Kasumi-1 (cell line): ENCODE measurements at regions not wholly inside any gene's neighbourhood (a gene's known extent, or its start where the extent isn't known, plus 50 kb on each side); places are given as distances from the start of the nearest gene placed in this dataset.
A peak's percentile ranks its signal among the peaks of the same experiment; 100 is the strongest.
"Not testable (repeated sequence)": the region's sequence is repeated elsewhere in the genome, so short reads cannot be mapped to it uniquely, and the experiment has no call there.

ENCODE experiments used
- DNase-seq, 2 experiments: peaks; one replicate each; lab custom pipeline; 2025; lab: John Stamatoyannopoulos, UW

DNA sequence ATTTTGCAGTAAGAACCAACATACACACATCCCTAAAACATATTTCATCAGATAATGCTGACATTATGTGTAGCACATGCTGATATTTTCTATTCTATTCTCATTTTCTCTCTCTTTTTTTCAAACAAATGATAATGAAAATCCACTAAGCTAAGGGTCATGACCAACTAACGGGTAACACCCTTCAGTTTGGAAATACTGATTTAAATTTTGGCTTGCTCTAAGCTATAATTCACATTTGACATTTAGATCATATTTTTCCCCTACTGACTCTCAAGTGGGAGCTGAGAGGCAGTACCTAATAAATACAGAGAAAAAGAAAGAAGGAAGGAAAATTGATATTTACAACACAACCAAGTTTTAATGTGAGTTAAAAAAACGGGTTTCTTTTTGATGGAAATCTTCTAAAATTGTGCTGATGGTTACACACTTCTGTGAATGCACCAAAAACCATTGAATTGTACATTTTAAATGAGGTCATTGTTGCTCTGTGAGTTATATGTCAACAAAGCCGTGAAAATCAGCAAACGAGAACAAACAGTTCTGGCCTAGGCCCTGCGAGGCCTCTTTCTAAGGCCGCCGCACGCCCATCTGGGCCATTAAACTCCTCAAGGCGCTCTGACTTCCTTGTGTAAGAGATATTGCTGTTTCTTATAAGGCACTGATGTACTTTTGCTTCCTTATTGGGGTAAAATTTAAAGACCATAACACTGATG lies 124.2 kb downstream of the GALR1 start:
- DNase-seq = no peak

DNA sequence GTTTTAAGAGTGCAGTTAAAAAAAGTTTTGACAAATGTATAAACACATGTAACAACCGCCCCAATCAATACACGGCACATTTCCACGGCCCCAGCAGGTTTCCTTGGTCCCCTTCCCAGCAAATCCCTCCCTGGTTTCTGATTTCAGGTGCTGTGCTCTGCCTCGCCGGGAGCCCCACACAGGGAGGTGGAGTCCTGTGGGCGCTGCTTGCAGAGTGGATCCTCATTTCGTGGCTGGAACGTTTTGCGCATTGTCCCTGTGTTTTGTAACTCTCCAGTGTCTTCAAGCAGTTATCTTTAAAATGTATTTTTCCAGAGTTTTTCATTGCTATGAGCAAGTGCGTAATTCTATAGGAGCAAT lies 124.8 kb downstream of the GALR1 start:
- no peak for DNase-seq

DNA sequence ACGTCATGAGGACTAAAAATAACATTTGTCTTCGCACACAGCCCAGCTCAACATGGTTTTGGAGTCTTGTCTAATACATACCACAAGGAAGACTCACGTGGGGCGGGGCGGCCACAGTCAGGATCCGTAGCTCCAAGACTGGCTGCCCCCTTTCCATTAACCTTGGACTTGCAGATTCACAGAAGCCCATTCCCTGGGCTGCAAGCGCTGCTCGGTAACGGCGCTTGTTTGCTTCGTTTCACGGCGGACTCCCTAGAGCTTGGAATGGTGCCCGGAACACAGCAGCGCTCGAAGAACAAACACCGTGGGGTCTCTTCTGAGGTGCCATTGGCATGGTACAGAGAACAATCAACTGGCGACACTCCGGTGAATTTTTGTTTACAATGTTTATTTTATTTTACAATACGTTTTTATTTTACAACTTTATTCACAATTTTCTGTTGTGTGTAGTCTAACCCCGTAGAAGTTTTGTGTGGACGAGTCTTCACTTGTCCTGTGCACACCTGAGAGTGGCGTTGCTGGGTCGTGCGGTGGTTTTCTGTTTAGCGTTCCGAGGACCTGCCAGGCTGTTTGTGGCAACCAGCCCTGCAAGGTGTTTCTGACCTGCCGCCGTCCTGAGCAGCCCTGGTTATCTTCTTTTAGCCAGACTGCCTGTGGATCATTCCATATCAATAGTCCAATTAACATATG lies 126.5 kb downstream of the GALR1 start:
- no peak for DNase-seq

DNA sequence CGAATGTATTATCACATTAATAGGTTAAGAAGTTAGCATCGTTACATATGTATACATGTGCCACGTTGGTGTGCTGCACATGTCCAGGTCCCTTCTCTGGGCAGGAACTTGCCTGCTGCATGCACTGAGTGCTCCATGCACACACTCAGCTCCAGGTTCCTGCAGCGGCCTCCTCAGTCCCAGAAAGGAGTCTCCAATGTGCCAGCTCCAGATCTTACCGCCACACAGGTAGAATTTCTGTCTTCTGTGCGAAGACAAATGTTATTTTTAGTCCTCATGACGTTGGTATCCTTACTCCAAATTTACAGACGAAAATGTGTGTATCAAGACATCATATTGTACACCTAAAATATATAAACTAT lies 127.1 kb downstream of the GALR1 start:
- no peak for DNase-seq

DNA sequence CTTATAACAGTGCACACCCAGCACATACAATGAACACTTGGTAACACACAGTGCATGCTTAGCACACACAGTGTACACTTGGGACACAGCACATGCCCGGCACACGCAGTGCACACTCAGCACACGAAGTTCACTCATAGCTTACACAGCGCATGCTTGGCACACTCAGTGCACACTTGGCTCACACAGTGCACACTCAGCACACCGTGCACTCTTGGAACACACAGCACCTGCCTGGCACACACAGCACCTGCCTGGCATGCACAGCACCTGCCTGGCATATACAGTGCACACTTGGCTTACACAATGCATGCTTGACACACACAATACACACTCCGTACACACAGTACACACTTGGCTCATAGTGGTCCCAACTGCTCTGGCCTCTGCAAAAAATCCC lies 128.2 kb downstream of the GALR1 start:
- DNase-seq = no peak

DNA sequence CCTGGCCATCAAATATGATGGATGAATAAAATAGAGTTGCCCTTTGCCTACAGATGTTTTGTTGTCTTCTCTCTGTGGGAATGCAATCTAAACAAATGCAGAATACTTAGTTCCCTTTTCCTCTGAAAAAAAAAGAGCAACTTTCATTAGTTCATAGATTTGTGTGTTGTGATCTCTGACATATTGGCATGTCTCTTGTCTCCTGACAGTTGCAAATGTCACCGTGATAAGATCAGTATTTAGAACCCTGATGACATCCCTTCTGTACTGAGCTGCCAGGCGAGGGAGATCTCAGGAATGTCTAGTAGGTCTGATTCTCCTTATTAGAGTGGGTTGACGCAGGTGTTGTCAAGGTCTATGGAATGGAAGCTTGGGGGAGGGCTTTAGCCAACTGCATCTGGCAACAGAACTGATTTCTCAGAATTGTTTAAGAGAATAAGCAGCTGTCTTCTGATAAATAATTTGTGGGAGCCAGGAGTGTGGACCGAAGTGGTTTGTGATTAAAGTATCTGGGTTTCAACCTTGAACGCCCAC lies 130.4 kb downstream of the GALR1 start:
- DNase-seq = no peak

DNA sequence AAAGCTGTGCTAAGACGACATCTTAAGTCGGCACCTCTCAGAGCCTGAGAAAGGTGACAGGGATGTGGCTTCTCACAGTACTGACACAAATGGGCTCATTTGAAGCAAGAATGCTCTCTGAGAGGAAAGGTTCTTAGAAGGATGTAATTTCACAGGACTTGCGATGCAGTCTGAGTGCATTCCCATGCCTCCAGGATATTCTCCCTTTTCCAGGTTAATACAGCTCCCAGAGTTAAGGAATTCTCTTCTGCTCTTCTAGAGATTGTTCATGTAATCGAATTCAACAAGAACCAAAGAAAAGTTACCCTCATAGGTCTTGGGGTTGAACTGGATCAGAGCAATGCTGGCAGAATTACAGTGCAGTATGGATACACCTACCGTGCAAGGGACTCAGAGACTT lies 131.0 kb downstream of the GALR1 start:
- DNase-seq = no peak

DNA sequence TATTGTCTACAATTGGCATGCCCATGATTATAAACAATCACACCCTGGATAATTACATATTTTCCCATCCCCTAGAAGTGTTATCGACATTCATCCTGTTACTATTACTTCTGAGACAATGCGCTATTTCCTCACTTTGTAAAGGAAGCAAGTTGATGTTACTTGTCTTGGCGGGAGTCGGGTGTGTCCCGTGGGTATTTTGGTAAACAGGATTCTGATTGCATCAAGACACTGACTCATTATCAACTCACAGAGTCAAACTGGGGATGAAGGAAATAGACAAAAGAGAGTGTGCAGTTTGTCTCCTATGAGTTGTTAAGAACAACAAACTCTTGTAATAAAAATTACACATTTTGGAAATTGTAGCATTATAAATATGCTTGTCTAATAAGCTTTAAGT lies 142.7 kb downstream of the GALR1 start:
- no peak for DNase-seq

DNA sequence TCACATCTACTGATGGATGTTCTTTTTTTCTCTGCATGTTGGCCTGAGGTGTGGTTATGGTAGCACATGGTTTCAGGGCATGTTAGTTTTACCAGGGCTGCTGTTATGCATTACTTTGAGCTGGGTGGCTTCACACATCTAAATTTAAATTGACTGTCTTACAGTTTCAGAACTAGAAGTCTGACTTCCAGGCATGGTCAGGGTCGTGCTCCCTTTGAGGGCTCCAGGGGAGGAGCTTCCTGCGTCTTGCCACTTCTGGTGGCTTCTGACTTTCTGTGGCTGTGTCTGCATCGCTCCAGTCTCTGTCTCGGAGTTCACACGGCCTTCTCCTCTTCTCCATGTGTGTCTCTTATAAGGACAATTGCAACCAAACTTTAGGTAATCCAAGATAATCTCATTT lies 143.9 kb downstream of the GALR1 start:
- DNase-seq = no peak

DNA sequence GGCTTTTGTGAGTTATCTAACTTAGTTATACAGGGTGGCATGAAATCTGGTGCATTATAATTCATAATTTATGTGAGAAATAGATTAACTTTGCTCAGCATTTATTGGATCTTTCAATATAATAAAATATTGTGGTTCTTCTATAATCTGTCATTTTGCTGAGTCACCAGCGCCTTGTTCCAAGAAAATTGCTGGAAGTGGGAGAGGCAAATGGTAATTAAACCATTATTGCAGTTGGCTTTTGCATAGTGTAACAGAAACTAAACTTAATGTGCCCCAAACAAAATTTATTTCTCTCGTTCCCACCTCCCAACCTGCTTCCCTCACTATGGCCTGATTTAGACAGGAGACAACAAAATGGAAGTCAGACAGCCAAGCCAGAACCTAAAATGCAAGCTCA lies 146.3 kb downstream of the GALR1 start:
- DNase-seq = no peak

DNA sequence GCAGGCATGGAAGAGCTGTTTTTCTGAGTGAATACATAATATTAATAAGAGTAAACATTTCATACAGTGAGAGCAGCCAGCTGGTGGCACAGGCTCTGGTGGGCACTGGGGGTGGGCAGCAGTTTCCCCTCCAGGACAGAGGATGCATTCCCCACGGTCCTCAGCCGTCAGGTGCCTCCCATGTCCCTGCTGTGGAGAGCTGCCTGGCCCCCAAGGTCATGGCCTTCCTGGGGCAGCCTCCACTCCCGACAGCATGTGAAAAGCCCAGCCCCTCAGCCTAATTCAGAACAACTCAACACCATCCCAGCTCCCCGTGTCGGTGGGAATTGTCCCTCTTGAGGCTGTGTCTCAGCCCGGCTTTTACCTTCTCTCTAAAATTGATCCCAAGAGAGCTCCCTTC lies 147.4 kb downstream of the GALR1 start:
- no peak for DNase-seq

DNA sequence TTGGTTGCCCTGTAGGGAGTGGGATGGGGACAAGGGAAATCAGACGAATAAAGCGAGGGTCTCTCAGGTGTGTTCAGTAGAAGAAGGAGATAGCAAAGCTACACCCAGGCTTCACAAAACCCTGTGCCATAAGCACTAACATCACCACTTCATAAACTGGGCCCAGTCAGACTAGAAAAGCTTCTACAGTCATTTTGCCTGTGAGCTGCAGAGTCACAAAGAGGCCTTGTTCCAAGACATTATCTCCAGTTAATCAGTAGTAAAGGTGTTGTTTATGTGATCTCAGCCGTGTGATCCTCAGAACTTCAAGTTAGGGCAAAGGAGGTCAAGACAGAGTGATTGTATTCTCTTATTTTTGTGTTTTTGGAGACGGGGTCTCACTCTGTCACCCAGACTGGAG lies 148.0 kb downstream of the GALR1 start:
- DNase-seq = no peak

DNA sequence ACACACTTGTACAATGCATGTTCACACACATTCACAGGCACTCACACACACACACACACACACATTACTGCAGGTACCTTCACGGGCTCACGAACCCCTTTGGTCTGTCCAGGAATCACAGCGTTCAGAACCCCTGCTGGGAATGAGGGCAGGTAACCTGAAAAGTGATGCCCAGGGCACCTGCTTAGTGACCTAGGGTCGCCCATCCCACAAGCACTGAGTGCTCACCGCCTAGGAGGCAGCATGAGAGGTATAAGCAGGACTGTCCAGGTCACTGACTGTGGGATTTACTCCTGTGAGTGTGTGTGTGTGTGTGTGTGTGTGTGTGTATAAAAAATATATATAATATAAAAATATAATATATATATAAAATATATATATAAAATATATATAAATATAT lies 150.9 kb downstream of the GALR1 start:
- DNase-seq = no peak

DNA sequence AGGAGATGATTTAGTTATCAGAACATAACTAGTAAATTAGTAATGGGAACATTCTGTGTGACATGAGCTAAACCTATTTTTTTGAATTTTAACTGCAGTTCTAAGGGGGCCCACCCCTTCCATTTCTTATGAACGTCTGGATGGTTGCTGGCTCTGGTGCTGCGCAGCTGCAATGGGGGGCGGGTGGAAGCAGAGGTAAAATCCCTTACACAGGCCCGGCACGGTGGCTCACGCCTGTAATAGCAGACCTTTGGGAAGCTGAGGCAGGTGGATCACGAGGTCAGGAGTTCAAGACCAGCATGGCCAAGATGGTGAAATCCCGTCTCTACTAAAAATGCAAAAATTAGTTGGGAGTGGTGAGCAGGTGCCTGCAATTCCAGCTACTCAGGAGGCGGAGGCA lies 151.5 kb downstream of the GALR1 start:
- no peak for DNase-seq

DNA sequence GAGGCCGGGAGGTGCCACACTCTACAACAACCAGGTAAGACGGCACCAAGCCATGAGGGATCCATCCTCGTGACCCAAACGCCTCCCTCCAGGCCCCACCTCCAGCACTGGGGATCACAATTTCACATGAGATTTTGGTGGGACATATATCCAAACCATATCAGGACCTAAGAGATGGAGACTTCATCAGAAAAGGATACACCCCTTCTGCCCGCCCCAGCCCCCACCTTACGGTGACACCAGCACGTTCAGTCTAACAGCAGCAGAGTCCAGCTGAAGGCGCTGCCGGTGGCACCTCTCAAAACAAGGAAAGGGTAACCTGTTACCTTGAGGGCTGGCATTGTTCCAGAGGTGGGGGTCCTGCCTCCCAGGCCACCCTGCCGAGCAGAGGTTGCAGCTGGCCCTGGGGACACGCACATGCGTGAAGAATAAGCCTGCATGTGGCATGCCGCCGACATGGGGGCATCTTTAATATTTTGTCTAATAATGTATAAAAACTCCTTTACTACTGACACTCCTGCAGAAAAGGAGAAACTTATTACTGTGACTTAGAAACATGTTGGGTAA lies 154.4 kb downstream of the GALR1 start:
- no peak for DNase-seq

DNA sequence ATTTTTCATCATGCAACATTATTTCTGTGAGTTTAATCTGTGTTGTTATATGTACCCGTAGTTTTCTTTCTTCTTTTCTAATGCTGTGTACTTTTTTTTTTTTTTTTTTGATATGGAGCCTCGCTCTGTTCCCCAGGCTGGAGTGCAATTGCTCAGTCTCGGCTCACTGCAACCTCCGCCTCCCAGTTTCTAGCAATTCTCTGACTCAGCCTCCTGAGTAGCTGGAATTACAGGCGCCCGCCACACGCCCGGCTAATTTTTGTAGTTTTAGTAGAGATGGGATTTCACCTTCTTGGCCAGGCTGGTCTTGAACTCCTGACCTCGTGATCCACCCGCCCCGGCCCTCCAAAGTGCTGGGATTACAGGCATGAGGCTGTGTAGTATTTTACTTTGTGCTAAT lies 155.4 kb downstream of the GALR1 start:
- no peak for DNase-seq

DNA sequence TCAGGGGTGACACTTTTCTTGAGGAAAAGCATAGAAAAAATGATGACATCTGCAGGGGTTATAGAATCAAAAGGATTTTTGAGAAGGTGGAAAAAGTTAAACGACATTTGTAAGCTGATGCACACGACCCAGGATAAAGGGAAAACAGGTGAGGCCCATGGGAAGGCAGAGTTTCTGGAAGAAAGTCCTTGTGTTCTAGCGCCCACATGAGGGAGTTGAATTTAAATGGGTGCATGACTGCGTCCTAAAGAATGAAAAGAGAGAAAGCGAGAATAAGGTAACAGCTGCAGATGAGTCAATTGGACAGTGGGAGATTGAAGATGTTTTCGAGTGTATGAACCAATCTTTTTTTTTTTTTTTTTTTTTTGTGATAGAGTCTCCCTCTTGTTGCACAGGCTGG lies 158.1 kb downstream of the GALR1 start:
- no peak for DNase-seq

DNA sequence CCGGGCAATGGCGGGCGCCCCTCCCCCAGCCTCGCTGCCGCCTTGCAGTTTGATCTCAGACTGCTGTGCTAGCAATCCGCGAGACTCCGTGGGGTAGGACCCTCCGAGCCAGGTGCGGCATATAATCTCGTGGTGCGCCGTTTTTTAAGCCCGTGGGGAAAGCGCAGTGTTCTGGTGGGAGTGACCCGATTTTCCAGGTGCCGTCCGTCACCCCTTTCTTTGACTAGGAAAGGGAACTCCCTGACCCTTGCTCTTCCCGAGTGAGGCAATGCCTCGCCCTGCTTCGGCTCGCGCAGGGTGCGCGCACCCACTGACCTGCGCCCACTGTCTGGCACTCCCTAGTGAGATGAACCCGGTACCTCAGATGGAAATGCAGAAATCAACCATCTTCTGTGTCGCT lies 171.9 kb downstream of the GALR1 start:
- DNase-seq = not testable (repeated sequence)

DNA sequence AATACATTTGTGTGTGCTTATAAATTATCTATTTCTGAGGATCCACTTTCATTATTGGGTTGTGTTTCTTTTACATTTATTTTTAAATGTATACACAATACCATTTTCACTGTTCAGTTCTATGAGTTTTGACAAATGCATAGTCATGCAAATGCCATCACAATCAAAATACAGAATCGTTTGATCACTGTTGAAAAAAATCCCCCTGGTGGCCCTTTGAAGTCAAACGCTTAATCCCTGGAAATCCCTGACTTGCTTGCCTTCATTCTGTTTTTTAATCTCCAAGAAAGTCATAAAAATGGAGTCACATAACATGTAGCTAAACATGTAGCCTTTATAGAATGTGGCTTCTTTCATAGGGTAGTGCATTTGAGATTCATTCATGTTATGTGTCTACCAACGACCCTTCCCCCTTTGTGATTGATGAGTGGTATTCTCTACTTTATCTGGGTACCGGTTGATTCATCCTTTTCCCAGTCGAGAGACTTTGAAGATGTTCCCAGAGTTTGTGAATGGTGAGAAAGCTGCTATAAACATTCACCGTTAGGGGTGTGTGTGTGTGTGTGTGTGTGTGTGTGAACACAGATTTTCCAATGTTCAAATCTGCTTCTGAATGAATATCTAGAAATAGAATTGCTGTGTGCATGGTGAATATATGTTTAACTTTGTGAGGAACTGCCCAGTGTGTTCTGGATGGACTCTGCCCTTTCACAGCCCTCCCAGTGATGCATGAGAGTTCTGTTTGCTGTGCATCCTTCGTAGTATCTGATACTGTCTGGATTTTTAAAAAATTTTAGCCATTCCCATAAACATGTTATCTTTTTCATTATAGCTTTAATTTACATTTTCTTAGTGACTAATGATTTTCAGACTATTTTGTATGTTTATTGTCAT lies 173.6 kb downstream of the GALR1 start:
- peak; percentile 1 to 10 for DNase-seq

DNA sequence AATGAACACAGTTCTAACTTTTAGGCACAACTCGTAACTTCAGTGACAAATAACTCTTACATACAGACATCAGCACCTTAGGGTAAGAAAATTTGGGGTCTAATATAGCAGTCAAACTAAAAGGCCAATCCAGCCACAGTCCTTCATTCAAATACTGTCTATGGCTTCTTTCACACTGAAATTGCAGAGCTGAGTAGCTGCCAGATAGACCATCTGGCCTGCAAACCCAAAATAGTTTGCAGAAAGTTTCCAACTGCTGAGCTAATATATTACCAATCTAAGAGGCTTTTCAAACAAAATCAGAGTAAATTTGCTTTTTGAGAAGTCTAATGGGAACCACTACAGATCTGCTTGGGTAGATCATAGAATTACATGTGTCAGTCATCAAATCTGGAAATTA lies 183.4 kb downstream of the GALR1 start:
- DNase-seq = no peak

DNA sequence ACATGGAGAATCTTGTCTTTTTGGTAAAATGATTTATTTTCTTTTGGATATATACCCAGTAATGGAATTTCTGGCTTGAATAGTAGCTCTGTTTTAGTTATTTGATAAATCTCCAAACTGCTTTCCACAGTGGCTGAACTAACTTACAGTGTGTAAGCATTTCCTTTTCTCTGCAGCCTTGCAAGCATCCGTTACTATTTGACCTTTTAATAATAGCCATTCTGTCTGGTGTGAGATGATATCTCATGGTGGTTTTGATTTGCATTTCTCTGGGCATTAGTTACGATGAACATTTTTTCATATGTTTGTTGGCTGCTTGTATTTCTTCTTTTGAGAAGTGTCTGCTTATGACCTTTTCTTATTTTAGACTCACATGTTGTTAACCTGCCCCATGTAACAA lies 190.2 kb downstream of the GALR1 start:
- DNase-seq = no peak

DNA sequence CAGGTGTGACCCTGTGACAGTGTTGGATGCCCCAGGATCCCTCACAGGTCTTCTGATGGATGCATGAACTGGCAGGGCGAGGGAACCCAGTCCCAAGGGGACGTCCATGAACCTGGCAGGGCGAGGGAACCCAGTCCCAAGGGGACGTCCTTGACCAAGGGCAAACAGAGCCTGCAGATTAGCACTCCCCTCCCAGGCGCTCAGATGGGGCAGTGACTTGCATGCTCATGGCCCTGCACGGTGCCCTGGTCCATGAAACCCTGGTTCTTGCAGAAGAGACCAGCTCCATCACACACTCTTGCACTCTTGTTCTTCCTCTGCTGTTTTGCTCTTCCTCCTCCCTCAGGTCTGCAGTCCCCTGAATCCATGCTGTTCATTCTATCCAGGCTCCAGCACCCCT lies 192.7 kb downstream of the GALR1 start:
- no peak for DNase-seq

DNA sequence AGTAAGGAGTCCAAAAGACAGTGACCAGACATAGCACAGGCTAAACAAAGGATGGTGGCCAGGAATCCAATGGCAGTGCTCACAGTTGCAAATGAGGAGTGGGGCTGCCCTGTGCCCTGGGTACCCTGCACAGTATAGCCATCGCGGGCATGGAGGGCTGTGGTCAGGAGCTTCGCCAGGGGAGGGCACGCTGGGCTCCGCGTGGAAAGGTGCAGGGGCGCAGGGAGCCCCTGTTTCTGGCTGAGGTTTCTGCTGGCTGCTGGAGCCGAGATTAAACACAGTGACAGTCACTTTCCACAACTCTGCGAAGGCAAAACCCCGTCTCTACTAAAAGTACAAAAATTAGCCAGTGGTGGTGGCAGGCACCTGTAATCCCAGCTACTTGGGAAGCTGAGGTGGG lies 194.7 kb downstream of the GALR1 start:
- DNase-seq = no peak
